Choroid plexus epithelial cell (primary cell): ENCODE measurements at regions not wholly inside any gene's neighbourhood (a gene's known extent, or its start where the extent isn't known, plus 50 kb on each side); places are given as distances from the start of the nearest gene placed in this dataset.

ENCODE experiments used
- DNase-seq: peaks from one replicate; pipeline ENCODE4 v3.0.0-alpha.2; 2010; ENCODE audit warnings: low read depth
- H3K4me3 ChIP-seq: 2 replicates; pipeline ENCODE4 v1.5.1; 2011; ENCODE audit warnings: low read depth, mild to moderate bottlenecking, control low read depth, low read length, moderate library complexity
- TF ChIP-seq, protein P1 (sequence below): conservative IDR thresholded peaks from 2 replicates; pipeline ENCODE4 v1.5.1; 2011; ENCODE audit warnings: low read depth, mild to moderate bottlenecking, control low read depth, inconsistent platforms, low read length, moderate library complexity

DNA sequence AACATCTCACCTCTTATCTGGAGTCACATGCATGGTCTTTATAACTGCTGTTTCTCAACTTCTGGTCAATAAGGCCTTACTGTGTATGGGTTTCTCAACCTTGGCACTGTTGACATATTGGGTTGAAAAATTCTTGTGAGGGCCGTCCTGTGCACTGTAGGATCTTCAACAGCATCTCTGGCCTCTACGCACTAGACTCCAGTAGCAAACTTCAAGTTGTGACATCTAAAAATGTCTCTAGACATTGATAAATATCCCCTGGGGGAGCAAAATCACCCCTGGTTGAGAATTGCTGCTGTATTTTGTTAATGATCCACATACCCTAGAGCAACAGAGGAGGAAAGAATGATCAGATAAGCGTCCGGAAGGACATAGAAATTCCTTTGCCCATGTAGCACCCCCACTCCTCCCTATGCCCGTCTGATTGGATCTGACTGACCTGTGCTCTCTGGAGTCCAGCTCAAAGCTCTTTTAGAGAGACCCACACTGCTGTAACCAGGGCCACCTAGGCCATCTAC, 423.5 kb upstream of the ZMIZ1 start:
- TF ChIP-seq, protein P1, sequence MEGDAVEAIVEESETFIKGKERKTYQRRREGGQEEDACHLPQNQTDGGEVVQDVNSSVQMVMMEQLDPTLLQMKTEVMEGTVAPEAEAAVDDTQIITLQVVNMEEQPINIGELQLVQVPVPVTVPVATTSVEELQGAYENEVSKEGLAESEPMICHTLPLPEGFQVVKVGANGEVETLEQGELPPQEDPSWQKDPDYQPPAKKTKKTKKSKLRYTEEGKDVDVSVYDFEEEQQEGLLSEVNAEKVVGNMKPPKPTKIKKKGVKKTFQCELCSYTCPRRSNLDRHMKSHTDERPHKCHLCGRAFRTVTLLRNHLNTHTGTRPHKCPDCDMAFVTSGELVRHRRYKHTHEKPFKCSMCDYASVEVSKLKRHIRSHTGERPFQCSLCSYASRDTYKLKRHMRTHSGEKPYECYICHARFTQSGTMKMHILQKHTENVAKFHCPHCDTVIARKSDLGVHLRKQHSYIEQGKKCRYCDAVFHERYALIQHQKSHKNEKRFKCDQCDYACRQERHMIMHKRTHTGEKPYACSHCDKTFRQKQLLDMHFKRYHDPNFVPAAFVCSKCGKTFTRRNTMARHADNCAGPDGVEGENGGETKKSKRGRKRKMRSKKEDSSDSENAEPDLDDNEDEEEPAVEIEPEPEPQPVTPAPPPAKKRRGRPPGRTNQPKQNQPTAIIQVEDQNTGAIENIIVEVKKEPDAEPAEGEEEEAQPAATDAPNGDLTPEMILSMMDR, result no peak
- no peak overlapping the region for H3K4me3 ChIP-seq
- DNase-seq, result no peak

DNA sequence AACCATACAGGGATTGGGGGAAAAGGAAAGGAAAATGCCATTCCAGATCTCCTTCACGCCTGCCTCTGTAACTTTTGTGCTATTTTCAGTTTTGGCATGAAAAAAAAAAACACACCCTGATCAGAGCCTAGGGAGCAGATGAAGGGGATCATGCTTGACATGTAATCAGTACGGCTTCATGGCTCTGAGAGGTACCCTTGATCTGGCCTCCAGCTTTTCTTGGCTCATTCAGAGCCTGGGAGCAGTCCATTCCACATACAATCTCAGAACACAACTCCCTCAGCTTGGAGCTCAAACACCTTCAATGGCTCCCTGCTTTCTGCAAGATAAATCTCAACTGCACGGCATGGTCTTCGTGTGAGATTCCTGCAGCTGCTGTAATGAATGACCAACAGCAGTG, 422.8 kb upstream of the ZMIZ1 start:
- no peak for DNase-seq
- TF ChIP-seq, protein P1, result no peak
- no peak overlapping the region for H3K4me3 ChIP-seq

DNA sequence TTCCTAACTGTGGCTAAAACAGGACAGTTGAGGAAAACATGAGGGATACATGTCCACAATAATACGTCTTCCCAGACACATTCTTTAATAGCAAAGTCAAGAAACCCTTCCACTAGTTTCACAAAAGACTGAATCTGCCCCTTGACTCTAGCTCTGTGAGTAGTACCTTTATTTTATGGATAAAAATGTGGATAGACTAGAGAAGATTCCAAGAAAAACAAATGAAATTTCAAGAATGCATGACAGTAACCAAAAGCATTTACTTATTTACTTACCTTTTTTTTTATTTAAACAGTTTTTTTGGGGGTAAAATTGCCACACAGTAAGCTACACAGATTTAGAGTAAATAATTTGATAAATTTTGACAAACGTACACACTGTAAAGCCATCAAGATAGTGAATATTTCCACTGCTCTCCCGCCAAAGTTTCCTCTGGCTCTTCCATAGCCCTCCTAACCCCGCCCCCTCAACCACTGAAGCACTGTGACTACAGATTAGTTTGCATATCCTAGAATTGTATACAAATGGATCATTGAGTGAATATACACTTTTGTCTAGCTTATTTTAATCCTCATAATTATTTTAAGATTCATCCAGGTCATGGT, 420.4 kb upstream of the ZMIZ1 start:
- no peak overlapping the region for H3K4me3 ChIP-seq
- TF ChIP-seq, protein P1, result no peak
- DNase-seq, result no peak

DNA sequence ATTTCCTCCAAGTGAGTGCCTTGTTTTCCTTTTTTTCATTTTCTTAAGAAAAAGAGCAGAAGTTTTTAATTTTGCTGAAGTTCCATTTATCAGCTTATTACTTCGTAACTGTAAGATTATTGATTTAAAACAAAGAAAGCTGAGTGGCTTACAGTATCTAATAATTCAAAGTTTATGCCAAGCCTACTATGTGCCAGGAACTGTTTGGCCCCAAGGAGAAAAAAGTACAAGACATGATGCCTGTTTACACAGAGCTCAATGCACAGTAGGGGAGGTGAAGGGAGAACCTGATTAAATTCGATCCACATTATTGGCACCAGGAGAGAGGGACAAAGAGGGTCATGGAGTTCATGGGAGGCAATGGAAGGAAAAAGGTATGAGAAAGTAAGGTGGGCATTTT, 419.3 kb upstream of the ZMIZ1 start:
- no peak overlapping the region for H3K4me3 ChIP-seq
- TF ChIP-seq, protein P1, result no peak
- DNase-seq, result no peak

DNA sequence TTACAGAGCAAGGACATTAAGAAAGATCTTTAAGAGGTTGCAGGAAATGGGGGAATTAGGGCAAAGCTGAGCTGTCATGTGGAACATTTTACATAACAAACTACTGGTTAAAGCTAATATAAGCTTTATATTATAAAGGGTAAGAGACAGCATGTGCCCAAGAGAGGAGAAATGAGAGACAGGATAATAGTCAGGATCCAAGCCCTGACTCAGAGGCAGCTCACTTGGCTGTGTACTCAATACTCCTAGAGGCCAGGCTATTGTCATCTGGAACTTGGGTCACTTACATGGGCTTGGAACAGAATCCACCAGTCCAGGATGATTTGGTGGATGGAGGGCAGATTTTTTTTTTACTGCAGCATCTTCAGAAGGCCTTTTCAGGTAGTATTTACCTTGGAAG, 418.6 kb upstream of the ZMIZ1 start:
- no peak for DNase-seq
- TF ChIP-seq, protein P1, result no peak
- H3K4me3 ChIP-seq, result no peak overlapping the region

DNA sequence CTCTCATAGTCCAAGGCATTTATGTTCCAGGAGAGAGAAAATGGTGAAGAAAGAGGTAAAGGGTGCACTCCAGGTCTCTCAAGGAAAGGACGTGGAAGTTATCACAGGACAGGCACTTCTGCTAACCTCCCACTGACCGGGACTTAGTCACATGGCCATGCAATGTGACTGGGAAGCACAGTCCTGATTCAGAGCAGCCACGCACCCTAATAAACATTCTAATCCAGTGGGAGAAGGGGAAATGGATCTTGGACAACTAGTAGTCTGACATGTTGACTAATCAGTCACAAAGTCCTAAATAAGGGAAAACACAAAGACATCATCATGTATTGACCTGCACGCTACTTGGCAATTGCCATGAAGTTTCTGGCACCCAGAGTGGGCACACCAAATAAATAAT, 417.5 kb upstream of the ZMIZ1 start:
- TF ChIP-seq, protein P1, result no peak
- DNase-seq, result no peak
- no peak overlapping the region for H3K4me3 ChIP-seq

DNA sequence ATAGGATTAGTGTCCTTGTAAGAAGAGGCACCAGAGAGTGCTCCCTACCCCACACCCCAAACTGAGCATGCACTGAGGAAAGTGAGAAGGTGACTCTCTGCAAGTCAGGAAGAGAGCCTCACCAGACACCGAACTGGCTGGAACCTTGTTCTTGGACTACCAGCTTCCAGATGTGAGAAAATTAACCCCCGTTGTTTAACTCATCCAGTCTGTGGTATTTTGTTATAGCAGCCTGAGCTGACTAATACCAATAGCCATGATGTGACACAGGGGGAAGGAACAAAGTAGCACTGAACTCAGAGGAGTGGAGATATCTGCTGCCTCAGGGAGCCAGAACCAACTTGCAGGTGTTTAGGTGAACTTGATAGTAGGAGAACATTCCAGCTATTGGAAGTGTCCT, 415.2 kb upstream of the ZMIZ1 start:
- H3K4me3 ChIP-seq, result no peak overlapping the region
- DNase-seq, result no peak
- TF ChIP-seq, protein P1, result no peak
